Gastrocnemius medialis (tissue), 4 donors: ENCODE measurements at regions not wholly inside any gene's neighbourhood (a gene's known extent, or its start where the extent isn't known, plus 50 kb on each side); places are given as distances from the start of the nearest gene placed in this dataset.
A peak's percentile ranks its signal among the peaks of the same experiment; 100 is the strongest.

Experiments
- ATAC-seq, 2 donors: fragments of 150-250 bp; one replicate each; pipeline ENCODE4 v1.9.1; 2016
- DNase-seq, 2 donors: peaks; one replicate each; pipeline ENCODE4 v3.0.0-alpha.2; 2019
- H3K27ac ChIP-seq, 4 donors: fragments of 200-600 bp; sonication (generic); 1 replicate in 1 of 4; 2 replicates in 3 of 4; pipeline ENCODE4 v1.5.1; 2016 to 2018; ENCODE audit warnings: mild to moderate bottlenecking in 2 of 4, moderate library complexity in 1 of 4
- H3K27me3 ChIP-seq, 3 donors: fragments of 200-600 bp; sonication (generic) in 2 of 3; 1 replicate in 1 of 3; 2 replicates in 2 of 3; pipeline versions ENCODE4 v1.5.1 to v1.6.0; 2016 to 2019; ENCODE audit warnings: mild to moderate bottlenecking in 1 of 3, moderate library complexity in 1 of 3
- H3K36me3 ChIP-seq, 2 donors: fragments of 200-600 bp; sonication (generic) in 1 of 2; one replicate each; pipeline ENCODE4 v1.5.1; 2017 to 2018
- H3K4me1 ChIP-seq, 2 donors: fragments of 200-600 bp; sonication (generic) in 1 of 2; one replicate each; pipeline ENCODE4 v1.5.1; 2016 to 2017; ENCODE audit warnings: mild to moderate bottlenecking in 2 of 2
- H3K4me3 ChIP-seq, 4 donors: fragments of 200-600 bp; sonication (generic) in 3 of 4; 1 replicate in 1 of 4; 2 replicates in 3 of 4; pipeline ENCODE4 v1.5.1; 2016 to 2019; ENCODE audit warnings: mild to moderate bottlenecking in 2 of 4
- H3K9me3 ChIP-seq, 3 donors: fragments of 200-600 bp; sonication (generic) in 2 of 3; 1 replicate in 1 of 3; 2 replicates in 2 of 3; pipeline ENCODE4 v1.5.1; 2016 to 2019
- POLR2A ChIP-seq, 2 donors: fragments of 450-650 bp; IDR thresholded peaks; one replicate each; pipeline ENCODE4 v1.6.1; 2017; ENCODE audit warnings: antibody characterized with exemption in 2 of 2, mild to moderate bottlenecking in 2 of 2, moderate library complexity in 2 of 2
- in situ Hi-C, 4 donors: fragments of 200-750 bp; cut with MboI; loops; one replicate each; pipeline versions ENCODE4 v1.15.0 to v1.8.0; 2017; ENCODE audit warnings: low sequenced_read_pairs in 4 of 4
- intact Hi-C: fragments of 100-400 bp; cut with DNase I; formaldehyde crosslinking; loops from one replicate; pipeline ENCODE4 v1.15.1; 2023; ENCODE audit warnings: low total_unique reads
- TF ChIP-seq, protein P1 (sequence below), 5 experiments: fragments of 450-650 bp in 3 of 5; fragments of 200-600 bp in 2 of 5; sonication (generic) in 2 of 5; IDR thresholded peaks in 4 of 5; conservative IDR thresholded peaks in 1 of 5; 1 replicate in 4 of 5; 2 replicates in 1 of 5; pipeline ENCODE4 v1.5.1; 2016 to 2019; ENCODE audit warnings: antibody characterized with exemption in 5 of 5, mild to moderate bottlenecking in 3 of 5, moderate library complexity in 3 of 5

DNA sequence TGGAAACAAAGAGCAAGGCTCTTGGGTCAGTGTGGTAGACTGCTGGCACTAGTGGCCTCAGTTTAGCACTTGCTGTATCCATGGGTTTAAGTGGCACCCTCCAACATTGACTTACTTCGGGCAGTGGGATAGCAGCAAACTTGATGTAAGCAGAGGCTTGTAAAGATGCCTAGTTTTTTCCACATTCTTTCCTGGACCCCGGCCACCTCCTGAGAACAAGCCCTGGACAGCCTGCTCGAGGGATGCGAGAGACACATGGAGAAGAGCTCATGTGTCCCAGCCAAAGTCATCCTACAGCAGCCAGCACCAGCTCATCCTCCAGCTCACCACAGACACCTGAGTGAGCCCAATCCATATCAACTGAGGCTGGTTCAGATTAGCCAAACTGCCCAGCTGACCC, 142.7 kb upstream of the PCBD1 start:
- H3K4me3 ChIP-seq: no peak overlapping the region
- no peaks in the 10 kb centered on the region for H3K9me3 ChIP-seq
- no peak for DNase-seq
- no peaks in the 10 kb centered on the region for H3K27me3 ChIP-seq
- in situ Hi-C loops: no loop called here
- intact Hi-C loops: no loop called here
- no peak overlapping the region for H3K27ac ChIP-seq
- no peaks in the 10 kb centered on the region for H3K36me3 ChIP-seq
- ATAC-seq: no peak
- peaks cover 4 to 12% of the 10 kb centered on the region in 2 donors for H3K4me1 ChIP-seq
- no peak for TF ChIP-seq POLR2A (IDR thresholded peaks at IDR 0.05)
- TF ChIP-seq, protein P1, sequence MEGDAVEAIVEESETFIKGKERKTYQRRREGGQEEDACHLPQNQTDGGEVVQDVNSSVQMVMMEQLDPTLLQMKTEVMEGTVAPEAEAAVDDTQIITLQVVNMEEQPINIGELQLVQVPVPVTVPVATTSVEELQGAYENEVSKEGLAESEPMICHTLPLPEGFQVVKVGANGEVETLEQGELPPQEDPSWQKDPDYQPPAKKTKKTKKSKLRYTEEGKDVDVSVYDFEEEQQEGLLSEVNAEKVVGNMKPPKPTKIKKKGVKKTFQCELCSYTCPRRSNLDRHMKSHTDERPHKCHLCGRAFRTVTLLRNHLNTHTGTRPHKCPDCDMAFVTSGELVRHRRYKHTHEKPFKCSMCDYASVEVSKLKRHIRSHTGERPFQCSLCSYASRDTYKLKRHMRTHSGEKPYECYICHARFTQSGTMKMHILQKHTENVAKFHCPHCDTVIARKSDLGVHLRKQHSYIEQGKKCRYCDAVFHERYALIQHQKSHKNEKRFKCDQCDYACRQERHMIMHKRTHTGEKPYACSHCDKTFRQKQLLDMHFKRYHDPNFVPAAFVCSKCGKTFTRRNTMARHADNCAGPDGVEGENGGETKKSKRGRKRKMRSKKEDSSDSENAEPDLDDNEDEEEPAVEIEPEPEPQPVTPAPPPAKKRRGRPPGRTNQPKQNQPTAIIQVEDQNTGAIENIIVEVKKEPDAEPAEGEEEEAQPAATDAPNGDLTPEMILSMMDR (IDR thresholded peaks at IDR 0.05 in 4 of 5, conservative IDR thresholded peaks at IDR 0.05 in 1 of 5): no peak

DNA sequence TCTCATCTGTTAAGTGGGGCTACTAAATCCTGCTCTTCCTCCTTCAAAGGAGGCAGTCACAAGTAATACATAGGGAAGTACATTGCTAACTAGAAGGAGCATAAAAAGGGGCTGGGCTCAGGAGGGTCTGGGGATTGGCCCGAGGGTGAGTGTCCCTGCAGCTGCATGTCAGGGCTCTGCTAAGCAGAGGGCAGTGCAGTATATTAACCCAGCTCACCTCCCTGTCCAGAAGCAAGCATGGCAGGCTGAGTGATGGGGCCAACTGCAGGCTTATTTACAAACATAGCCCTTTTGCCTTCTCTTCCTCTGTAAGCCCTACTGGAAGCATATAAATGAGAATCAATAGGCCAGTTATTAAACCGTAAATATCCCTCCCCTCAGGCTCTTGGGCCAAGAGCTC, 143.2 kb upstream of the PCBD1 start:
- no peak for TF ChIP-seq POLR2A (IDR thresholded peaks at IDR 0.05)
- TF ChIP-seq, protein P1 (IDR thresholded peaks at IDR 0.05 in 4 of 5, conservative IDR thresholded peaks at IDR 0.05 in 1 of 5): no peak
- Histone ChIP-seq H3K4me1 (peaks cover 4 to 12% of the 10 kb centered on the region in 2 donors), H3K27me3 (no peaks in the 10 kb centered on the region), H3K36me3 (no peaks in the 10 kb centered on the region), H3K9me3 (no peaks in the 10 kb centered on the region), H3K27ac (no peak overlapping the region), H3K4me3 (no peak overlapping the region)
- intact Hi-C loops (no loop called here), in situ Hi-C loops (no loop called here)
- ATAC-seq: peak in 1 of 2 donors; percentile 60
- DNase-seq: no peak

DNA sequence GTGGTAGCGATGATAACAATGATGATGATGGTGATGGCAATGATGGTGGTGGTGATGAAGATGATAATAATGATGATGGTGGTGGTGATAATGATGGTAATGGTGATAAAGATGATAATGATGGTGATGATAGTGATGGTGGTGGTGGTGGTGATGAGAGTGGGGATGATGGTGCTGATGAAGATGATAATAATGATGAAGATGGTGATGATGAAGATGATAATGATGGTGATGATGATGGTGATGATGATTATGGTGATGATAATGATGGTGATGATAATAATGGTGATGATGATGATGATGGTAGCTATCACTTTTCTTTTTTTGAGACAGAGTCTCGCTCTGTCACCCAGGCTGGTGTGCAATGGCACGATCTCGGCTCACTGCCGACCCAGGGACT, 144.5 kb upstream of the PCBD1 start:
- Histone ChIP-seq H3K4me1 (peaks cover 4 to 12% of the 10 kb centered on the region in 2 donors), H3K9me3 (no peaks in the 10 kb centered on the region), H3K36me3 (no peaks in the 10 kb centered on the region), H3K27me3 (no peaks in the 10 kb centered on the region), H3K27ac (no peak overlapping the region), H3K4me3 (no peak overlapping the region)
- intact Hi-C loops (no loop called here), in situ Hi-C loops (no loop called here)
- no peak for TF ChIP-seq POLR2A (IDR thresholded peaks at IDR 0.05)
- TF ChIP-seq, protein P1 (IDR thresholded peaks at IDR 0.05 in 4 of 5, conservative IDR thresholded peaks at IDR 0.05 in 1 of 5): no peak
- ATAC-seq: no peak
- DNase-seq: no peak

DNA sequence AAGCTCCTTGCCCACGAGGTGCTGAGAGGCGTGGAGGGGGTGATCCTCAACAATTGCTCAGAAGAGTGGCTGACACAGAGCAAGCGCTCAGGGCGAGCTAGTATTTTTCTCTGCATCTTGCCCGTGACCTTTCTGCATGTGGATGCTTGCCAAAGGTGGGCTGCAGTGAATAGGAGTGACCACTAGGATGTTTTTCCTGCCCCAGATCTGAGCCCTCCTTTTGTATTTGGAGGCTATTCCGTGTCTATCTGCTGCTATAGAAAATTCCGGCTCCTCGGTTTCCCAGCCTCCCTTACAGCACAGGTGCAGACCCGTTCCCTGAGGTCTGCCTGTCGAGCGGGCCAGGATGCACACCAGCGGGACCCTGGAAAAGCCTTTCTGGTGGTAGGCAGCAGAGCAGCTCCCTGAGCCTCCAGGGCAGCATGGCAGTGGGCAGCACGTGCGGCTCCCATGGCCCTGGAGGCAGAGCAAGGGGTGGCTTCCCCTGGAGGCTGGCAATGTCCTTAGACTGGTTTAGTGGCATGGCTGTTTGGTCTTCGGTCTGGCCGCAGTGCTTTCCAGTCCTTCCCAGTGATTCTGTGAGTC, 145.1 kb upstream of the PCBD1 start:
- TF ChIP-seq, protein P1 (IDR thresholded peaks at IDR 0.05 in 4 of 5, conservative IDR thresholded peaks at IDR 0.05 in 1 of 5): no peak
- no peak for TF ChIP-seq POLR2A (IDR thresholded peaks at IDR 0.05)
- no peak overlapping the region for H3K27ac ChIP-seq
- in situ Hi-C loops: no loop called here
- H3K4me3 ChIP-seq: no peak overlapping the region
- no peaks in the 10 kb centered on the region for H3K36me3 ChIP-seq
- intact Hi-C loops: no loop called here
- H3K27me3 ChIP-seq: no peaks in the 10 kb centered on the region
- H3K4me1 ChIP-seq: peaks cover 4 to 12% of the 10 kb centered on the region in 2 donors
- DNase-seq (no peak), ATAC-seq (no peak)
- H3K9me3 ChIP-seq: no peaks in the 10 kb centered on the region
